Endothelial cell of umbilical vein (primary cell): ENCODE measurements at regions not wholly inside any gene's neighbourhood (a gene's known extent, or its start where the extent isn't known, plus 50 kb on each side); places are given as distances from the start of the nearest gene placed in this dataset.

Experiments
- CTCF ChIP-seq, 2 donors: IDR thresholded peaks; 1 replicate in 1 of 2; 2 replicates in 1 of 2; pipeline ENCODE4 v1.5.1; 2011; ENCODE audit warnings: low read length in 2 of 2, mild to moderate bottlenecking in 2 of 2, moderate library complexity in 2 of 2, control low read depth in 1 of 2, inconsistent platforms in 1 of 2, low read depth in 1 of 2; ENCODE audit not compliant: insufficient read depth in 1 of 2; ENCODE audit errors: extremely low read depth in 1 of 2
- MYC ChIP-seq: IDR thresholded peaks from one replicate; pipeline ENCODE4 v1.6.1; 2011; ENCODE audit warnings: mild to moderate bottlenecking, low read depth, low read length
- POLR2A ChIP-seq: IDR thresholded peaks from 2 replicates; pipeline ENCODE4 v1.6.1; 2012; ENCODE audit warnings: low read depth, mild to moderate bottlenecking, control low read depth, low read length
- POLR2AphosphoS5 ChIP-seq: IDR thresholded peaks from 2 replicates; pipeline ENCODE4 v1.6.1; 2012; ENCODE audit warnings: low read depth, mild to moderate bottlenecking, control low read depth, low read length, moderate library complexity; ENCODE audit not compliant: insufficient read depth

DNA sequence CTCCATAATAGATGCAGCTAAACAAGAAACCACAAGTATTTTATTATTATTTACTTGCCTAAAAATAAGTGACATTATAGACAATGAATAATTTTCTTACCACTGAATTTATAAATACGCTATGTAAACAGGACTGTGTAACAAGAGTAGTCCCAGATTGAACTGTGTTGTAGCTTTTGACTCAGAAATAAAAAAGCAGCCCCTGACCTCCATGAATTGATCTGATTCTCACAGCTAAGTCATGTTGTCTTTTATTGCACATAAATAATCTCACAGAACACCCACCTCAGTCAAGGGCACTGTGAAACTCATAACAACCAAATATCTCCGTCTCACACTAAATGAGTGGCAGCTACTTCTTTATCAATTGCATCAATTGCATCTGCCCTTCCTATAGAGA lies 171.6 kb downstream of the TMX3 start:
- TF ChIP-seq CTCF (IDR thresholded peaks at IDR 0.05; ENCODE audit: extremely low read depth in 1 of 2, insufficient read depth in 1 of 2, low read depth in 1 of 2, low read length in 2 of 2), result no peak
- TF ChIP-seq POLR2AphosphoS5, result no peak
- no peak for TF ChIP-seq POLR2A
- TF ChIP-seq MYC, result no peak
